Endothelial cell of umbilical vein (primary cell): ENCODE measurements at regions not wholly inside any gene's neighbourhood (a gene's known extent, or its start where the extent isn't known, plus 50 kb on each side); places are given as distances from the start of the nearest gene placed in this dataset.

Source experiments
- CTCF ChIP-seq, 2 donors: IDR thresholded peaks; 1 replicate in 1 of 2; 2 replicates in 1 of 2; pipeline ENCODE4 v1.5.1; 2011; ENCODE audit warnings: low read length in 2 of 2, mild to moderate bottlenecking in 2 of 2, moderate library complexity in 2 of 2, control low read depth in 1 of 2, inconsistent platforms in 1 of 2, low read depth in 1 of 2; ENCODE audit not compliant: insufficient read depth in 1 of 2; ENCODE audit errors: extremely low read depth in 1 of 2
- POLR2A ChIP-seq: IDR thresholded peaks from 2 replicates; pipeline ENCODE4 v1.6.1; 2012; ENCODE audit warnings: low read depth, mild to moderate bottlenecking, control low read depth, low read length

- TF ChIP-seq CTCF (IDR thresholded peaks at IDR 0.05; ENCODE audit: extremely low read depth in 1 of 2, insufficient read depth in 1 of 2, low read depth in 1 of 2, low read length in 2 of 2) (no peak), POLR2A (no peak)
Observed at GRCh38 chr3:106837616-106838015, 539.6 kb upstream of the CCDC54 start.
